Neuronal stem cell (in vitro differentiated cells): ENCODE measurements at regions not wholly inside any gene's neighbourhood (a gene's known extent, or its start where the extent isn't known, plus 50 kb on each side); places are given as distances from the start of the nearest gene placed in this dataset.
A peak's percentile ranks its signal among the peaks of the same experiment; 100 is the strongest.

Experiments used
- DNase-seq: peaks from one replicate; pipeline ENCODE4 v3.0.0-alpha.2; 2013; ENCODE audit warnings: low spot score
- H2AFZ ChIP-seq: one replicate; pipeline ENCODE4 v1.6.1; 2013; ENCODE audit warnings: mild to moderate bottlenecking, low read length, inconsistent platforms
- H2AK5ac ChIP-seq: 2 replicates; pipeline ENCODE4 v1.6.1; 2013; ENCODE audit warnings: low read depth, mild to moderate bottlenecking, inconsistent platforms, low read length, moderate library complexity, mixed read lengths
- H2BK120ac ChIP-seq: 2 replicates; pipeline ENCODE4 v1.6.1; 2013; ENCODE audit warnings: low read depth, mild to moderate bottlenecking, inconsistent platforms, low read length, moderate library complexity, mixed read lengths
- H2BK12ac ChIP-seq: one replicate; pipeline ENCODE4 v1.6.1; 2013; ENCODE audit warnings: low read length, inconsistent platforms
- H2BK15ac ChIP-seq: 2 replicates; pipeline ENCODE4 v1.6.1; 2013; ENCODE audit warnings: mild to moderate bottlenecking, low read length, inconsistent platforms, mixed read lengths
- H2BK5ac ChIP-seq: one replicate; pipeline ENCODE4 v1.6.1; 2013; ENCODE audit warnings: inconsistent platforms, mild to moderate bottlenecking, low read length, moderate library complexity
- H3K14ac ChIP-seq: one replicate; pipeline ENCODE4 v1.6.1; 2013; ENCODE audit warnings: low read length, inconsistent platforms
- H3K18ac ChIP-seq: 2 replicates; pipeline ENCODE4 v1.6.1; 2013; ENCODE audit warnings: low read length, inconsistent platforms
- H3K23ac ChIP-seq: 2 replicates; pipeline ENCODE4 v1.6.1; 2013; ENCODE audit warnings: low read depth, mild to moderate bottlenecking, mixed read lengths, low read length, inconsistent platforms; ENCODE audit not compliant: poor library complexity
- H3K27ac ChIP-seq: replicated peaks from 3 replicates; pipeline ENCODE4 v1.5.1; 2013; ENCODE audit warnings: low read length, inconsistent platforms
- H3K27me3 ChIP-seq, 3 experiments: 2 replicates each; pipeline ENCODE4 v1.6.1; 2013; ENCODE audit warnings: low read length in 3 of 3, mild to moderate bottlenecking in 2 of 3, inconsistent platforms in 1 of 3, low read depth in 1 of 3, mixed read lengths in 1 of 3, moderate library complexity in 1 of 3; ENCODE audit not compliant: control insufficient read depth in 3 of 3, insufficient read depth in 3 of 3
- H3K36me3 ChIP-seq, 2 donors: replicated peaks in 1 of 2; 2 replicates each; pipeline ENCODE4 v1.6.1; 2013; ENCODE audit warnings: low read length in 2 of 2; ENCODE audit not compliant: control insufficient read depth in 2 of 2, insufficient read depth in 2 of 2
- H3K4ac ChIP-seq: 2 replicates; pipeline ENCODE4 v1.6.1; 2013; ENCODE audit warnings: inconsistent platforms, mild to moderate bottlenecking, low read length, moderate library complexity
- H3K4me1 ChIP-seq, 2 donors: 1 replicate in 1 of 2; 2 replicates in 1 of 2; pipeline ENCODE4 v1.6.1; 2013; ENCODE audit warnings: low read length in 2 of 2, low read depth in 1 of 2; ENCODE audit not compliant: control insufficient read depth in 2 of 2, insufficient read depth in 1 of 2
- H3K4me2 ChIP-seq: one replicate; pipeline ENCODE4 v1.6.1; 2013; ENCODE audit warnings: mild to moderate bottlenecking, low read length, inconsistent platforms; ENCODE audit not compliant: insufficient read depth, poor library complexity, severe bottlenecking
- H3K4me3 ChIP-seq, 2 donors: 2 replicates each; pipeline ENCODE4 v1.5.1; 2013; ENCODE audit warnings: low read length in 2 of 2, mild to moderate bottlenecking in 2 of 2, inconsistent platforms in 1 of 2, moderate library complexity in 1 of 2
- H3K79me1 ChIP-seq: one replicate; pipeline ENCODE4 v1.6.1; 2013; ENCODE audit warnings: low read depth, mild to moderate bottlenecking, inconsistent platforms, low read length, moderate library complexity
- H3K9ac ChIP-seq: one replicate; pipeline ENCODE4 v1.6.1; 2013; ENCODE audit warnings: mild to moderate bottlenecking, low read depth, low read length, inconsistent platforms; ENCODE audit not compliant: poor library complexity
- H3K9me3 ChIP-seq, 2 donors: replicated peaks in 1 of 2; 2 replicates each; pipeline versions ENCODE3 to v1.6.1; 2013; ENCODE audit warnings: low read length in 2 of 2, mild to moderate bottlenecking in 2 of 2, inconsistent platforms in 1 of 2, low read depth in 1 of 2, mixed read lengths in 1 of 2, moderate library complexity in 1 of 2; ENCODE audit not compliant: control insufficient read depth in 2 of 2, insufficient read depth in 1 of 2
- H4K8ac ChIP-seq: one replicate; pipeline ENCODE4 v1.6.1; 2013; ENCODE audit warnings: low read depth, mild to moderate bottlenecking, inconsistent platforms, low read length, moderate library complexity
- H4K91ac ChIP-seq: one replicate; pipeline ENCODE4 v1.6.1; 2013; ENCODE audit warnings: low read length, low read depth, mild to moderate bottlenecking, inconsistent platforms; ENCODE audit not compliant: poor library complexity
- WGBS, 2 donors: extraction: QIAGEN DNeasy Blood & Tissue Kit; methylation state at CpG; one replicate each; pipeline ENCODE4 v1.1.7; 2013; ENCODE audit warnings: missing lambda C conversion rate in 2 of 2, mixed read lengths in 1 of 2; ENCODE audit not compliant: insufficient read length in 2 of 2, insufficient replicate concordance in 1 of 2; ENCODE audit errors: extremely low coverage in 2 of 2; 5-methylcytosine and 5-hydroxymethylcytosine counted together

DNA sequence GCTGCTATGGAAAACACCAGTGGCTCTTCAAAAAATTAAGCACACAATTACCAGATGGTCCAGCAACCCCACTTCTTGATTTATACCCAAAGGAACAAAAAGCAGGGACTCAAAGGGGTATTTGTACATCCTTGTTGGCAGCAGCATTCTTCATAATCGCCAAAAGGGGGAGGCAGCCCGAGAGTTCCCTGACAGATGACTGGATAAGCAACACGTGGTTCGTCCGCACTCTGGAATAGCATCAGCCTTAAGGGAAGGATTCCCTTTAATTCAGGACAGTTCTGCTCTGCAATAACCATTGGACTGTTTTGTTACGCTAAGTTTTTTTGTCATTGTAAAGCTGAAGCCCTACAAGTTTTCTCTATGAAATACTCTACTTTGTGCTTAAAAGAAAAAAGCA lies 76.7 kb upstream of the TWIST2 start:
- Histone ChIP-seq H3K9me3 (no peaks in the 10 kb centered on the region), H3K79me1 (no peaks in the 10 kb centered on the region), H3K9ac (no peak overlapping the region), H3K27ac (no peak overlapping the region), H3K27me3 (peaks cover 0 to 1% (median 0%) of the 10 kb centered on the region in 3 experiments), H3K4me1 (peaks cover 0 to 5% of the 10 kb centered on the region in 2 donors), H3K14ac (no peak overlapping the region), H2BK12ac (no peak overlapping the region), H3K4me3 (no peak overlapping the region), H4K8ac (no peak overlapping the region), H3K23ac (no peak overlapping the region), H3K18ac (no peak overlapping the region), H3K4ac (no peak overlapping the region), H2BK120ac (no peak overlapping the region), H2BK15ac (no peak overlapping the region), H4K91ac (no peak overlapping the region), H3K36me3 (no peaks in the 10 kb centered on the region), H3K4me2 (no peak overlapping the region), H2AFZ (no peak overlapping the region), H2AK5ac (no peak overlapping the region), H2BK5ac (no peak overlapping the region)
- WGBS, 2 donors = no CpG with 5 or more reads among the region's 6 CpGs
- DNase-seq = no peak

- Histone ChIP-seq H3K18ac (no peak overlapping the region), H3K4me2 (no peak overlapping the region), H2BK12ac (no peak overlapping the region), H3K4ac (no peak overlapping the region), H3K4me3 (no peak overlapping the region), H2AK5ac (no peak overlapping the region), H3K9me3 (no peaks in the 10 kb centered on the region), H3K14ac (no peak overlapping the region), H4K8ac (no peak overlapping the region), H4K91ac (no peak overlapping the region), H2AFZ (no peak overlapping the region), H3K4me1 (peaks cover 0 to 5% of the 10 kb centered on the region in 2 donors), H3K27ac (no peak overlapping the region), H3K23ac (no peak overlapping the region), H2BK15ac (no peak overlapping the region), H3K36me3 (no peaks in the 10 kb centered on the region), H3K9ac (no peak overlapping the region), H3K79me1 (no peaks in the 10 kb centered on the region), H3K27me3 (peaks cover 0 to 1% (median 0%) of the 10 kb centered on the region in 3 experiments), H2BK120ac (no peak overlapping the region), H2BK5ac (no peak overlapping the region)
- WGBS, 2 donors = no CpG with 5 or more reads among the region's 15 CpGs
- DNase-seq = no peak
These were observed 76.2 kb upstream of the TWIST2 start for GRCh38 chr2:238771639-238772038.

DNA sequence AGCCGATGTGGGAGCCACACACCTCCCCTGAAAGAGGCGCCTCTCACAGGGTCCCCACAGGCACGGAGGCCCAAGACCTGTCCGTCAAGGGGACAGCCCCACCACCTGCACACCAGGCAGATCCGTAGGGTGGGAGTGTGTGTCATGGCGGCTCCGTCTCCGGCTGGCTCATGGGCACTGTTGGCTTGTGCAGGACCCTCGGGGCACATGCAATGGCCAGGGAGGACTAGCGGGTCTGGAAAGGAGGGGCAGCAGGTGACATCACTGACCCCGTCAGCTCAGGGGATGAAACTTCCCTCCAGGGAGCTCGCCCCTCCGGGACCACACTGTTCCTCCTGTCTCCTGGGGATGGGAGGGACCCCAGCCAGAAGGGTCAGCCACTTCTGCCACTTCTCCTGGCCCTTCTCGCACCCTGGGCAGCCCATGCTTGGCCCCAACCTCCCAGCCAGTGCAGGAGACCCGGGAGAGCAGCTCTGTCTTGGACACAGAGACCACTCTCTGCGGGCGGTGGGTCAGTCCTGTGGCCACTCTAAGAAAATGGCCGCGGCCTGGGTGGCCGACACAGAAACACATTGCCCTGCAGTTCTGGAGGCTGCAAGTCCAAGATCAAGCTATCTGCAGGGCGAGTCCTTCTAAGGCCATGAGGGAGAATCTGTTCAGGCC lies 75.1 kb upstream of the TWIST2 start:
- H3K27me3 ChIP-seq = peaks cover 0 to 2% (median 0%) of the 10 kb centered on the region in 3 experiments
- no peak for DNase-seq
- H3K4me1 ChIP-seq = peaks cover 0 to 5% of the 10 kb centered on the region in 2 donors
- H3K4me3 ChIP-seq = no peak overlapping the region
- H3K27ac ChIP-seq = no peak overlapping the region
- no peaks in the 10 kb centered on the region for H3K36me3 ChIP-seq
- WGBS, 2 donors = no CpG with 5 or more reads among the region's 21 CpGs
- H3K79me1 ChIP-seq = no peaks in the 10 kb centered on the region
- peak overlapping the region; percentile 5 for H2BK15ac ChIP-seq
- no peak overlapping the region for H2AFZ ChIP-seq
- peak overlapping the region; percentile 9 for H2BK5ac ChIP-seq
- no peak overlapping the region for H2BK120ac ChIP-seq
- peak overlapping the region; percentile 36 for H3K18ac ChIP-seq
- H2BK12ac ChIP-seq = no peak overlapping the region
- no peak overlapping the region for H3K4ac ChIP-seq
- no peak overlapping the region for H3K9ac ChIP-seq
- peak overlapping the region; percentile 56 for H3K14ac ChIP-seq
- peak overlapping the region; percentile 69 for H3K23ac ChIP-seq
- no peaks in the 10 kb centered on the region for H3K9me3 ChIP-seq
- H4K91ac ChIP-seq = no peak overlapping the region
- peak overlapping the region; percentile 29 for H2AK5ac ChIP-seq
- H3K4me2 ChIP-seq = no peak overlapping the region
- no peak overlapping the region for H4K8ac ChIP-seq

- Histone ChIP-seq H4K91ac (no peak overlapping the region), H3K36me3 (no peaks in the 10 kb centered on the region)
- WGBS, 2 donors = no CpG with 5 or more reads among the region's 14 CpGs
These were observed 74.4 kb upstream of the TWIST2 start for GRCh38 chr2:238773472-238773871.

More at GRCh38 chr2:238773472-238773871, 74.4 kb upstream of the TWIST2 start:
- no peak overlapping the region for H3K4me3 ChIP-seq
- H3K27ac ChIP-seq = no peak overlapping the region
- H3K4ac ChIP-seq = no peak overlapping the region
- peak overlapping the region; percentile 64 for H3K9ac ChIP-seq
- H3K9me3 ChIP-seq = no peaks in the 10 kb centered on the region
- H2BK5ac ChIP-seq = no peak overlapping the region
- no peak overlapping the region for H3K4me2 ChIP-seq
- H3K79me1 ChIP-seq = no peaks in the 10 kb centered on the region
- H3K27me3 ChIP-seq = peaks cover 0 to 3% (median 0%) of the 10 kb centered on the region in 3 experiments
- no peak overlapping the region for H3K23ac ChIP-seq
- no peak overlapping the region for H4K8ac ChIP-seq
- H3K18ac ChIP-seq = peak overlapping the region; percentile 27
- no peak overlapping the region for H2AFZ ChIP-seq
- no peak overlapping the region for H3K14ac ChIP-seq
- peak overlapping the region; percentile 76 for H2BK12ac ChIP-seq
- DNase-seq = no peak
- H2AK5ac ChIP-seq = no peak overlapping the region
- no peak overlapping the region for H2BK120ac ChIP-seq
- H2BK15ac ChIP-seq = no peak overlapping the region
- H3K4me1 ChIP-seq = peaks cover 0 to 5% of the 10 kb centered on the region in 2 donors
